ENCODE measurements at regions not wholly inside any gene's neighbourhood (a gene's known extent, or its start where the extent isn't known, plus 50 kb on each side); places are given as distances from the start of the nearest gene placed in this dataset.

DNA sequence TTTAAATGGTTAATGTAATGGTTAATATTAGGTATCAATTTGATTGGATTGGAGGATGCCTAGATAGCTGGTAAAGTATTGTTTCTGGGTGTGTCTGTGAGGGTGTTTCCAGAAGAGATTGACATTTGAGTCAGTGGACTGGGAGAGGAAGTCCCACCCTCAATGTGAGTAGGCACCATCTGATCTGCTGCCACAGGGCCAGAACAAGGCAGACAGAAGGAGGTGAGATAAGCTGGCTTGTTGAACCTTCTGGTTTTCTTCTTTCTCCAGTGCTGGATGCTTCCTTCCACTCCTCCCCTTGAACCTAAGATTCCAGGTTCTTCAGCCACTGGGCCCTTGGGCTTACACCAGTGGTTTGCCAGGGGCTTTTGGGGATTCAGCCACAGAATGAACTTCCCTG lies 756.5 kb upstream of the LRFN5 start:
- no peak overlapping the region for H2AFZ ChIP-seq (ENCODE audit: low read depth)
- no peaks in the 10 kb centered on the region for H4K20me1 ChIP-seq (ENCODE audit: insufficient read depth)
- no peak overlapping the region for H3K4me3 ChIP-seq (ENCODE audit: low read depth in 2 of 2, low read length in 1 of 2)
- no peaks in the 10 kb centered on the region for H3F3A ChIP-seq (replicated peaks; ENCODE audit: insufficient read depth)
- no peaks in the 10 kb centered on the region for H3K9me3 ChIP-seq
- CTCF ChIA-PET: no interaction called here
- DNase-seq: no peak
- no peaks in the 10 kb centered on the region for H3K36me3 ChIP-seq (replicated peaks in 1 of 2; ENCODE audit: control insufficient read depth in 1 of 2, insufficient read depth in 2 of 2, low read length in 1 of 2)
- H3K9ac ChIP-seq: no peak overlapping the region
- H3K79me2 ChIP-seq (ENCODE audit: insufficient read depth): no peaks in the 10 kb centered on the region
- H3K27ac ChIP-seq (ENCODE audit: low read depth in 2 of 2, low read length in 1 of 2): no peak overlapping the region
- no peak overlapping the region for H3K4me2 ChIP-seq
- no peaks in the 10 kb centered on the region for H3K9me2 ChIP-seq
- H3K27me3 ChIP-seq (ENCODE audit: insufficient read depth): no peaks in the 10 kb centered on the region
- TF ChIP-seq NFIC (IDR thresholded peaks at IDR 0.05; ENCODE audit: borderline replicate concordance) (no peak), USF2 (IDR thresholded peaks at IDR 0.05; ENCODE audit: borderline replicate concordance, low read depth, low read length) (no peak), TCF12 (IDR thresholded peaks at IDR 0.05) (no peak), MEF2A (IDR thresholded peaks at IDR 0.05; ENCODE audit: borderline replicate concordance, low read depth) (no peak), FOSL2 (IDR thresholded peaks at IDR 0.05; ENCODE audit: borderline replicate concordance, low read depth) (no peak), EZH2phosphoT487 (IDR thresholded peaks at IDR 0.05; ENCODE audit: borderline replicate concordance, low read depth) (no peak), TEAD4 (IDR thresholded peaks at IDR 0.05; ENCODE audit: borderline replicate concordance, insufficient read depth) (no peak), JUND (IDR thresholded peaks at IDR 0.05) (no peak), CTCF (IDR thresholded peaks at IDR 0.05) (no peak), RAD21 (IDR thresholded peaks at IDR 0.05; ENCODE audit: low read length) (no peak), IRF3 (IDR thresholded peaks at IDR 0.05; ENCODE audit: low read depth, low read length) (no peak), GABPA (IDR thresholded peaks at IDR 0.05; ENCODE audit: low read depth) (no peak), YY1 (IDR thresholded peaks at IDR 0.05; ENCODE audit: low read depth) (no peak), CHD2 (IDR thresholded peaks at IDR 0.05; ENCODE audit: low read length, partially characterized antibody) (no peak), RXRA (IDR thresholded peaks at IDR 0.05; ENCODE audit: borderline replicate concordance, low read depth) (no peak), RCOR1 (IDR thresholded peaks at IDR 0.05; ENCODE audit: low read length) (no peak), POLR2AphosphoS5 (IDR thresholded peaks at IDR 0.05; ENCODE audit: low read depth, low read length) (no peak)
- TF ChIP-seq, protein P1, sequence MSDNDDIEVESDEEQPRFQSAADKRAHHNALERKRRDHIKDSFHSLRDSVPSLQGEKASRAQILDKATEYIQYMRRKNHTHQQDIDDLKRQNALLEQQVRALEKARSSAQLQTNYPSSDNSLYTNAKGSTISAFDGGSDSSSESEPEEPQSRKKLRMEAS (IDR thresholded peaks at IDR 0.05; ENCODE audit: low read depth): no peak
- no peaks in the 10 kb centered on the region for H3K4me1 ChIP-seq (ENCODE audit: control insufficient read depth in 1 of 2, insufficient read depth in 2 of 2, low read depth in 1 of 2, low read length in 1 of 2)
- POLR2A ChIA-PET: no interaction called here
